ENCODE measurements at regions not wholly inside any gene's neighbourhood (a gene's known extent, or its start where the extent isn't known, plus 50 kb on each side); places are given as distances from the start of the nearest gene placed in this dataset.
"Not testable (repeated sequence)": the region's sequence is repeated elsewhere in the genome, so short reads cannot be mapped to it uniquely, and the experiment has no call there.

- Histone ChIP-seq H3K27me3 (ENCODE audit: insufficient read depth, low read length) (no peaks in the 10 kb centered on the region), H3K4me3 (ENCODE audit: low read length in 2 of 2) (no peak overlapping the region), H3K4me1 (ENCODE audit: insufficient read depth, low read length) (no peaks in the 10 kb centered on the region), H3K9me3 (ENCODE audit: control insufficient read depth in 1 of 2, low read length in 2 of 2) (no peaks in the 10 kb centered on the region), H3K27ac (ENCODE audit: low read depth, low read length) (no peak overlapping the region), H3K36me3 (ENCODE audit: insufficient read depth, low read length) (no peaks in the 10 kb centered on the region)
- ChIA-PET CTCF (ENCODE audit: partially characterized antibody) (no interaction called here), POLR2A (ENCODE audit: partially characterized antibody) (no interaction called here)
- intact Hi-C loops (cut with micrococcal nuclease): no loop called here
- H3K27me3 Mint-ChIP-seq: no peaks in the 10 kb centered on the region
- no peaks in the 10 kb centered on the region for H3K4me1 Mint-ChIP-seq
- H3K4me3 Mint-ChIP-seq: no peak overlapping the region
- peaks cover 0 to 13% (median under 1%) of the 10 kb centered on the region in 8 donors for H3K9me3 Mint-ChIP-seq
- DNase-seq: no peak
- no peak overlapping the region for H3K27ac Mint-ChIP-seq
- no peaks in the 10 kb centered on the region for H3K36me3 Mint-ChIP-seq
These were observed 376.3 kb downstream of the IPMK start for GRCh38 chr10:57891201-57892006.

GRCh38 chr10:57890691-57891090 is 377.0 kb downstream of the IPMK start:
- no peaks in the 10 kb centered on the region for H3K36me3 Mint-ChIP-seq
- no peaks in the 10 kb centered on the region for H3K9me3 ChIP-seq (ENCODE audit: control insufficient read depth in 1 of 2, low read length in 2 of 2)
- no peaks in the 10 kb centered on the region for H3K27me3 ChIP-seq (ENCODE audit: insufficient read depth, low read length)
- no peaks in the 10 kb centered on the region for H3K4me1 ChIP-seq (ENCODE audit: insufficient read depth, low read length)
- no peak overlapping the region for H3K4me3 ChIP-seq (ENCODE audit: low read length in 2 of 2)
- H3K27ac ChIP-seq (ENCODE audit: low read depth, low read length): no peak overlapping the region
- H3K9me3 Mint-ChIP-seq: peaks cover 0 to 13% (median under 1%) of the 10 kb centered on the region in 8 donors
- no peak for DNase-seq
- no peak overlapping the region for H3K27ac Mint-ChIP-seq
- CTCF ChIA-PET (ENCODE audit: partially characterized antibody): no interaction called here
- no peaks in the 10 kb centered on the region for H3K27me3 Mint-ChIP-seq
- POLR2A ChIA-PET (ENCODE audit: partially characterized antibody): no interaction called here
- intact Hi-C loops (cut with micrococcal nuclease): no loop called here
- no peaks in the 10 kb centered on the region for H3K36me3 ChIP-seq (ENCODE audit: insufficient read depth, low read length)
- no peaks in the 10 kb centered on the region for H3K4me1 Mint-ChIP-seq
- H3K4me3 Mint-ChIP-seq: no peak overlapping the region

- POLR2A ChIA-PET (ENCODE audit: partially characterized antibody); H3K27me3 ChIP-seq (ENCODE audit: insufficient read depth, low read length); H3K27me3 Mint-ChIP-seq; H3K9me3 ChIP-seq (ENCODE audit: control insufficient read depth in 1 of 2, low read length in 2 of 2); H3K36me3 ChIP-seq (ENCODE audit: insufficient read depth, low read length); H3K4me1 ChIP-seq (ENCODE audit: insufficient read depth, low read length); intact Hi-C loops (cut with micrococcal nuclease); H3K4me1 Mint-ChIP-seq; H3K4me3 Mint-ChIP-seq; CTCF ChIA-PET (ENCODE audit: partially characterized antibody); H3K4me3 ChIP-seq (ENCODE audit: low read length in 2 of 2); H3K9me3 Mint-ChIP-seq; H3K27ac ChIP-seq (ENCODE audit: low read depth, low read length); H3K27ac Mint-ChIP-seq; DNase-seq; H3K36me3 Mint-ChIP-seq: not testable (repeated sequence)
These were observed 382.1 kb downstream of the IPMK start for GRCh38 chr10:57885618-57885968.

GRCh38 chr10:57884965-57885617 is 382.6 kb downstream of the IPMK start:
- H3K4me3 Mint-ChIP-seq: no peak overlapping the region
- H3K9me3 Mint-ChIP-seq: peaks cover 0 to 8% (median 0%) of the 10 kb centered on the region in 8 donors
- POLR2A ChIA-PET (ENCODE audit: partially characterized antibody): no interaction called here

GRCh38 chr10:57884407-57884806 is 383.3 kb downstream of the IPMK start:
- no peak for DNase-seq
- Histone ChIP-seq H3K36me3 (ENCODE audit: insufficient read depth, low read length) (no peaks in the 10 kb centered on the region), H3K4me1 (ENCODE audit: insufficient read depth, low read length) (no peaks in the 10 kb centered on the region), H3K9me3 (ENCODE audit: control insufficient read depth in 1 of 2, low read length in 2 of 2) (no peaks in the 10 kb centered on the region), H3K4me3 (ENCODE audit: low read length in 2 of 2) (no peak overlapping the region), H3K27ac (ENCODE audit: low read depth, low read length) (no peak overlapping the region), H3K27me3 (ENCODE audit: insufficient read depth, low read length) (no peaks in the 10 kb centered on the region)
- Mint-ChIP-seq H3K4me3 (no peak overlapping the region), H3K36me3 (no peaks in the 10 kb centered on the region), H3K27me3 (no peaks in the 10 kb centered on the region), H3K27ac (no peak overlapping the region), H3K9me3 (peaks cover 0 to 8% (median 0%) of the 10 kb centered on the region in 8 donors), H3K4me1 (no peaks in the 10 kb centered on the region)
- POLR2A ChIA-PET (ENCODE audit: partially characterized antibody): no interaction called here
- CTCF ChIA-PET (ENCODE audit: partially characterized antibody): no interaction called here
- intact Hi-C loops (cut with micrococcal nuclease): no loop called here

More at GRCh38 chr10:57884965-57885617, 382.6 kb downstream of the IPMK start:
- Histone ChIP-seq H3K27ac (ENCODE audit: low read depth, low read length) (no peak overlapping the region), H3K9me3 (ENCODE audit: control insufficient read depth in 1 of 2, low read length in 2 of 2) (no peaks in the 10 kb centered on the region), H3K36me3 (ENCODE audit: insufficient read depth, low read length) (no peaks in the 10 kb centered on the region), H3K27me3 (ENCODE audit: insufficient read depth, low read length) (no peaks in the 10 kb centered on the region), H3K4me1 (ENCODE audit: insufficient read depth, low read length) (no peaks in the 10 kb centered on the region), H3K4me3 (ENCODE audit: low read length in 2 of 2) (no peak overlapping the region)
- Mint-ChIP-seq H3K27me3 (no peaks in the 10 kb centered on the region), H3K4me1 (no peaks in the 10 kb centered on the region), H3K36me3 (no peaks in the 10 kb centered on the region), H3K27ac (no peak overlapping the region)
- intact Hi-C loops (cut with micrococcal nuclease): no loop called here
- no peak for DNase-seq
- CTCF ChIA-PET (ENCODE audit: partially characterized antibody): no interaction called here

- Histone ChIP-seq H3K9me3 (ENCODE audit: control insufficient read depth in 1 of 2, low read length in 2 of 2) (no peaks in the 10 kb centered on the region), H3K4me3 (ENCODE audit: low read length in 2 of 2) (no peak overlapping the region), H3K4me1 (ENCODE audit: insufficient read depth, low read length) (no peaks in the 10 kb centered on the region), H3K27ac (ENCODE audit: low read depth, low read length) (no peak overlapping the region), H3K36me3 (ENCODE audit: insufficient read depth, low read length) (no peaks in the 10 kb centered on the region), H3K27me3 (ENCODE audit: insufficient read depth, low read length) (no peaks in the 10 kb centered on the region)
- intact Hi-C loops (cut with micrococcal nuclease): no loop called here
- H3K4me3 Mint-ChIP-seq: no peak overlapping the region
- H3K27me3 Mint-ChIP-seq: no peaks in the 10 kb centered on the region
- H3K36me3 Mint-ChIP-seq: no peaks in the 10 kb centered on the region
- H3K4me1 Mint-ChIP-seq: no peaks in the 10 kb centered on the region
- DNase-seq: no peak
- CTCF ChIA-PET (ENCODE audit: partially characterized antibody): no interaction called here
- peaks cover 0 to 3% (median 0%) of the 10 kb centered on the region in 8 donors for H3K9me3 Mint-ChIP-seq
- POLR2A ChIA-PET (ENCODE audit: partially characterized antibody): no interaction called here
- no peak overlapping the region for H3K27ac Mint-ChIP-seq
These were observed 387.1 kb downstream of the IPMK start for GRCh38 chr10:57880446-57881227.

GRCh38 chr10:57874810-57875209 is 392.9 kb downstream of the IPMK start:
- no peaks in the 10 kb centered on the region for H3K27me3 ChIP-seq (ENCODE audit: insufficient read depth, low read length)
- H3K4me1 ChIP-seq (ENCODE audit: insufficient read depth, low read length): no peaks in the 10 kb centered on the region
- no peak overlapping the region for H3K27ac Mint-ChIP-seq
- no peak for DNase-seq
- no peak overlapping the region for H3K4me3 ChIP-seq (ENCODE audit: low read length in 2 of 2)
- CTCF ChIA-PET (ENCODE audit: partially characterized antibody): interaction anchor here (2.2 kb wide), 1 partner anchor 16 kb away, joined by 5 read pairs; no protein-coding TSS in a partner anchor
- H3K4me3 Mint-ChIP-seq: no peak overlapping the region
- intact Hi-C loops (cut with micrococcal nuclease): no loop called here
- POLR2A ChIA-PET (ENCODE audit: partially characterized antibody): no interaction called here
- H3K4me1 Mint-ChIP-seq: no peaks in the 10 kb centered on the region
- peaks cover 0 to 3% (median 0%) of the 10 kb centered on the region in 8 donors for H3K9me3 Mint-ChIP-seq
- no peaks in the 10 kb centered on the region for H3K36me3 ChIP-seq (ENCODE audit: insufficient read depth, low read length)
- H3K27me3 Mint-ChIP-seq: no peaks in the 10 kb centered on the region
- H3K27ac ChIP-seq (ENCODE audit: low read depth, low read length): no peak overlapping the region
- H3K9me3 ChIP-seq (ENCODE audit: control insufficient read depth in 1 of 2, low read length in 2 of 2): no peaks in the 10 kb centered on the region
- no peaks in the 10 kb centered on the region for H3K36me3 Mint-ChIP-seq

Data from CD4-positive, alpha-beta memory T cell (primary cell).